Brain microvascular endothelial cell (primary cell): ENCODE measurements at regions not wholly inside any gene's neighbourhood (a gene's known extent, or its start where the extent isn't known, plus 50 kb on each side); places are given as distances from the start of the nearest gene placed in this dataset.
"Not testable (repeated sequence)": the region's sequence is repeated elsewhere in the genome, so short reads cannot be mapped to it uniquely, and the experiment has no call there.

Source experiments
- DNase-seq: peaks from one replicate; pipeline ENCODE4 v3.0.0-alpha.2; 2020
- H3K27ac ChIP-seq: fragments of 250-450 bp; sonication (Bioruptor Pico); 2 replicates; pipeline ENCODE4 v1.5.1; 2020; ENCODE audit warnings: mild to moderate bottlenecking, moderate library complexity
- H3K27me3 ChIP-seq: fragments of 250-450 bp; sonication (Bioruptor Pico); replicated peaks from 2 replicates; pipeline ENCODE4 v1.5.1; 2020; ENCODE audit warnings: mild to moderate bottlenecking
- H3K36me3 ChIP-seq: fragments of 250-450 bp; sonication (Bioruptor Pico); replicated peaks from 2 replicates; pipeline ENCODE4 v1.5.1; 2020; ENCODE audit warnings: mild to moderate bottlenecking
- H3K4me3 ChIP-seq: 2 replicates; pipeline ENCODE4 v1.5.1; 2011; ENCODE audit warnings: low read depth, mild to moderate bottlenecking, control low read depth, low read length, moderate library complexity
- in situ Hi-C: cut with HindIII; loops from 2 replicates; pipeline ENCODE4 v1.10.0; 2017; ENCODE audit warnings: low sequenced_read_pairs, low pct_ligation_motif_present
- TF ChIP-seq, protein P1 (sequence below): IDR thresholded peaks from 2 replicates; pipeline ENCODE4 v1.5.1; 2011; ENCODE audit warnings: low read depth, mild to moderate bottlenecking, moderate library complexity, low read length, control low read depth, inconsistent platforms; ENCODE audit errors: missing control alignments

- Histone ChIP-seq H3K27me3 (no peaks in the 10 kb centered on the region), H3K4me3 (peak overlapping the region; percentile 83)
- in situ Hi-C loops = no loop called here
Observed at GRCh38 chr17:77088455-77089123, 52.2 kb upstream of the SEC14L1 start.

DNA sequence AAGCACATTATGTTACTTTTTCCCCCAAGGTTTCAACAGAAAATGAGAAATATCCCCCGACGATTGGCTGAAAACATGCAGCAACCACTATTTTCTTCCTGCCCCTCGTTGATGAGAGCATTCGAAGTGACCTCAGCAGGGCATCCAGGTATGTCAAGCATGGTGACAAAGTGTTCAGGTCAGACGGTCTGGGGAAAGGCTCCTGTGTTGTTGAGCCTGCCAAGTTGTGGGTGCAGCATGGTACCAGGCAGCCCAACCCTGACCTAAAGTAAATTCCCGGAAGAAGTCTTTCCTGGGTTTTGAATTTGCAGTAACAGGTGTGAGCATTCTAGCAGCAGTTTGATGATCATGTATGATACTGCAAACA lies 51.7 kb upstream of the SEC14L1 start:
- TF ChIP-seq, protein P1, sequence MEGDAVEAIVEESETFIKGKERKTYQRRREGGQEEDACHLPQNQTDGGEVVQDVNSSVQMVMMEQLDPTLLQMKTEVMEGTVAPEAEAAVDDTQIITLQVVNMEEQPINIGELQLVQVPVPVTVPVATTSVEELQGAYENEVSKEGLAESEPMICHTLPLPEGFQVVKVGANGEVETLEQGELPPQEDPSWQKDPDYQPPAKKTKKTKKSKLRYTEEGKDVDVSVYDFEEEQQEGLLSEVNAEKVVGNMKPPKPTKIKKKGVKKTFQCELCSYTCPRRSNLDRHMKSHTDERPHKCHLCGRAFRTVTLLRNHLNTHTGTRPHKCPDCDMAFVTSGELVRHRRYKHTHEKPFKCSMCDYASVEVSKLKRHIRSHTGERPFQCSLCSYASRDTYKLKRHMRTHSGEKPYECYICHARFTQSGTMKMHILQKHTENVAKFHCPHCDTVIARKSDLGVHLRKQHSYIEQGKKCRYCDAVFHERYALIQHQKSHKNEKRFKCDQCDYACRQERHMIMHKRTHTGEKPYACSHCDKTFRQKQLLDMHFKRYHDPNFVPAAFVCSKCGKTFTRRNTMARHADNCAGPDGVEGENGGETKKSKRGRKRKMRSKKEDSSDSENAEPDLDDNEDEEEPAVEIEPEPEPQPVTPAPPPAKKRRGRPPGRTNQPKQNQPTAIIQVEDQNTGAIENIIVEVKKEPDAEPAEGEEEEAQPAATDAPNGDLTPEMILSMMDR = no peak
- peaks cover 26% of the 10 kb centered on the region for H3K36me3 ChIP-seq
- DNase-seq = no peak
- no peaks in the 10 kb centered on the region for H3K27me3 ChIP-seq
- in situ Hi-C loops = no loop called here
- peak overlapping the region; percentile 81 for H3K27ac ChIP-seq
- peak overlapping the region; percentile 83 for H3K4me3 ChIP-seq

More at GRCh38 chr17:77088455-77089123, 52.2 kb upstream of the SEC14L1 start:
- DNase-seq = peak; percentile 96
- Histone ChIP-seq H3K36me3 (peaks cover 22% of the 10 kb centered on the region), H3K27ac (peak overlapping the region; percentile 81)
- TF ChIP-seq, protein P1 = peak; percentile 89

- DNase-seq, H3K27ac ChIP-seq, in situ Hi-C loops, H3K4me3 ChIP-seq, H3K27me3 ChIP-seq: not testable (repeated sequence)
- H3K36me3 ChIP-seq = peaks cover 34% of the 10 kb centered on the region
Observed at GRCh38 chr17:77089949-77090348, 50.8 kb upstream of the SEC14L1 start.

DNA sequence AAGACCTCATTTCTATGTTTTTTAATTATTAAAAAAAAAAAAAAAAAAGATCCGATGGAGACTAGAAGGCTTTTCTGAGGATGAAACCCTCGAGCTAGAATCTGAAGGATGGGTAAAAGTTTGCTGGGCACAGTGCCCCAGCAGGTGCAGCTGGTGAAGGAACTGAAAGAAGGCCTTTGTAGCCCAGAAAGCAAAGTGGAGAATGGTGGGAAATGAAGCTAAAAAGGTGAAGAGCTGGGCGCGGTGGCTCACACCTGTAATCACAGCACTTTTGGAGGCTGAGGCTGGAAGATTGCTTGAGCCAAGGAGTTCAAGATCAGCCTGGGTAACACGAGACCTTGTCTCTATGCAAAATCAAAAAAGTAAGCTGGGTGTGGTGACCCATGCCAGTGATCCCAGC lies 50.3 kb upstream of the SEC14L1 start:
- Histone ChIP-seq H3K27ac (no peak overlapping the region), H3K36me3 (peaks cover 40% of the 10 kb centered on the region), H3K27me3 (no peaks in the 10 kb centered on the region), H3K4me3 (no peak overlapping the region)
- TF ChIP-seq, protein P1 = no peak
- in situ Hi-C loops = no loop called here
- DNase-seq = no peak
